GM12878 (cell line): ENCODE measurements at regions not wholly inside any gene's neighbourhood (a gene's known extent, or its start where the extent isn't known, plus 50 kb on each side); places are given as distances from the start of the nearest gene placed in this dataset.

Source experiments
- CTCF ChIP-seq, 3 experiments: IDR thresholded peaks in 2 of 3; conservative IDR thresholded peaks in 1 of 3; 2 replicates each; pipeline ENCODE4 v1.5.1; 2011; ENCODE audit warnings: low read depth in 3 of 3, low read length in 3 of 3, mild to moderate bottlenecking in 3 of 3, control low read depth in 2 of 3, moderate library complexity in 2 of 3, inconsistent platforms in 1 of 3, mixed read lengths in 1 of 3; ENCODE audit not compliant: control insufficient read depth in 2 of 3, insufficient read depth in 1 of 3; ENCODE audit errors: extremely low read depth in 1 of 3
- EP300 ChIP-seq, 2 experiments: fragments of 150-350 bp in 1 of 2; IDR thresholded peaks; 2 replicates each; pipeline ENCODE4 v1.6.1; 2011 to 2012; ENCODE audit warnings: low read depth in 2 of 2, low read length in 2 of 2, borderline replicate concordance in 1 of 2, improper control_type of control experiment in 1 of 2, inconsistent platforms in 1 of 2; ENCODE audit not compliant: control insufficient read depth in 1 of 2
- ESRRA ChIP-seq: IDR thresholded peaks from 2 replicates; pipeline ENCODE4 v1.6.1; 2012; ENCODE audit warnings: mild to moderate bottlenecking, low read length, improper control_type of control experiment
- LARP7 ChIP-seq: fragments of 450-650 bp; IDR thresholded peaks from 2 replicates; pipeline ENCODE4 v1.6.1; 2017; ENCODE audit warnings: mild to moderate bottlenecking
- MLLT1 ChIP-seq: fragments of 450-650 bp; IDR thresholded peaks from 2 replicates; pipeline ENCODE4 v1.6.1; 2016; ENCODE audit warnings: mild to moderate bottlenecking
- POLR2A ChIP-seq: IDR thresholded peaks from 2 replicates; pipeline ENCODE4 v1.6.1; 2011; ENCODE audit warnings: low read depth, mild to moderate bottlenecking, low read length
- PRDM15 ChIP-seq: fragments of 450-650 bp; formaldehyde crosslinking; IDR thresholded peaks from 2 replicates; pipeline ENCODE4 v1.4.0; 2020; ENCODE audit warnings: mild to moderate bottlenecking, moderate library complexity
- REST ChIP-seq: IDR thresholded peaks from 2 replicates; pipeline ENCODE4 v1.6.1; 2012; ENCODE audit warnings: mild to moderate bottlenecking, low read depth, low read length
- RFX5 ChIP-seq: IDR thresholded peaks from 2 replicates; pipeline ENCODE4 v1.6.1; 2011; ENCODE audit warnings: low read depth, low read length, improper control_type of control experiment
- SUZ12 ChIP-seq: fragments of 200-600 bp; sonication (generic); IDR thresholded peaks from one replicate; pipeline ENCODE4 v1.6.1; 2018; ENCODE audit warnings: antibody characterized with exemption, mild to moderate bottlenecking; ENCODE audit not compliant: unreplicated experiment
- YY1 ChIP-seq: IDR thresholded peaks from 2 replicates; pipeline ENCODE4 v1.6.1; 2011; ENCODE audit warnings: low read depth, mild to moderate bottlenecking, low read length

- TF ChIP-seq POLR2A (no peak), EP300 (IDR thresholded peaks at IDR 0.05; ENCODE audit: borderline replicate concordance in 1 of 2, control insufficient read depth in 1 of 2, low read depth in 2 of 2, low read length in 2 of 2) (no peak), ESRRA (no peak), YY1 (no peak), SUZ12 (no peak), REST (no peak), LARP7 (no peak), PRDM15 (CRISPR knock-in tag) (no peak), RFX5 (no peak), CTCF (IDR thresholded peaks at IDR 0.05 in 2 of 3, conservative IDR thresholded peaks at IDR 0.05 in 1 of 3; ENCODE audit: control insufficient read depth in 2 of 3, extremely low read depth in 1 of 3, insufficient read depth in 1 of 3, low read depth in 3 of 3, low read length in 3 of 3) (no peak), MLLT1 (no peak)
Observed at GRCh38 chr2:75960472-75961009, 249.8 kb upstream of the GCFC2 start.
